Liver (tissue), 3 donors: ENCODE measurements at regions not wholly inside any gene's neighbourhood (a gene's known extent, or its start where the extent isn't known, plus 50 kb on each side); places are given as distances from the start of the nearest gene placed in this dataset.
"Not testable (repeated sequence)": the region's sequence is repeated elsewhere in the genome, so short reads cannot be mapped to it uniquely, and the experiment has no call there.

Experiments used
- GABPA ChIP-seq, 2 donors: IDR thresholded peaks in 1 of 2; conservative IDR thresholded peaks in 1 of 2; 2 replicates each; pipeline ENCODE4 v1.6.1; 2016; ENCODE audit warnings: antibody characterized with exemption in 2 of 2, mild to moderate bottlenecking in 1 of 2, moderate library complexity in 1 of 2
- REST ChIP-seq: IDR thresholded peaks from 2 replicates; pipeline ENCODE4 v1.6.1; 2016; ENCODE audit warnings: antibody characterized with exemption, mild to moderate bottlenecking
- TAF1 ChIP-seq: conservative IDR thresholded peaks from 2 replicates; pipeline ENCODE4 v1.6.1; 2016; ENCODE audit warnings: antibody characterized with exemption, mild to moderate bottlenecking
- ZBTB33 ChIP-seq: IDR thresholded peaks from 2 replicates; pipeline ENCODE4 v1.6.1; 2016; ENCODE audit warnings: antibody characterized with exemption
- TF ChIP-seq, protein P1 (sequence below): fragments of 150-350 bp; IDR thresholded peaks from 2 replicates; pipeline ENCODE4 v1.5.1; 2017; ENCODE audit warnings: improper control_type of control experiment, low read depth, low read length; ENCODE audit not compliant: missing input control
- TF ChIP-seq, protein P2 (sequence below): IDR thresholded peaks from 2 replicates; pipeline ENCODE4 v1.6.1; 2016; ENCODE audit warnings: antibody characterized with exemption
- TF ChIP-seq, protein P3 (sequence below): IDR thresholded peaks from 2 replicates; pipeline ENCODE4 v1.6.1; 2016; ENCODE audit warnings: antibody characterized with exemption
- donor health status: healthy.
- donor health status: healthy.

- not testable (repeated sequence) for TF ChIP-seq GABPA (IDR thresholded peaks at IDR 0.05 in 1 of 2, conservative IDR thresholded peaks at IDR 0.05 in 1 of 2); TAF1; ZBTB33; REST
- TF ChIP-seq, protein P1, sequence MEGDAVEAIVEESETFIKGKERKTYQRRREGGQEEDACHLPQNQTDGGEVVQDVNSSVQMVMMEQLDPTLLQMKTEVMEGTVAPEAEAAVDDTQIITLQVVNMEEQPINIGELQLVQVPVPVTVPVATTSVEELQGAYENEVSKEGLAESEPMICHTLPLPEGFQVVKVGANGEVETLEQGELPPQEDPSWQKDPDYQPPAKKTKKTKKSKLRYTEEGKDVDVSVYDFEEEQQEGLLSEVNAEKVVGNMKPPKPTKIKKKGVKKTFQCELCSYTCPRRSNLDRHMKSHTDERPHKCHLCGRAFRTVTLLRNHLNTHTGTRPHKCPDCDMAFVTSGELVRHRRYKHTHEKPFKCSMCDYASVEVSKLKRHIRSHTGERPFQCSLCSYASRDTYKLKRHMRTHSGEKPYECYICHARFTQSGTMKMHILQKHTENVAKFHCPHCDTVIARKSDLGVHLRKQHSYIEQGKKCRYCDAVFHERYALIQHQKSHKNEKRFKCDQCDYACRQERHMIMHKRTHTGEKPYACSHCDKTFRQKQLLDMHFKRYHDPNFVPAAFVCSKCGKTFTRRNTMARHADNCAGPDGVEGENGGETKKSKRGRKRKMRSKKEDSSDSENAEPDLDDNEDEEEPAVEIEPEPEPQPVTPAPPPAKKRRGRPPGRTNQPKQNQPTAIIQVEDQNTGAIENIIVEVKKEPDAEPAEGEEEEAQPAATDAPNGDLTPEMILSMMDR, result not testable (repeated sequence)
- TF ChIP-seq, protein P2, sequence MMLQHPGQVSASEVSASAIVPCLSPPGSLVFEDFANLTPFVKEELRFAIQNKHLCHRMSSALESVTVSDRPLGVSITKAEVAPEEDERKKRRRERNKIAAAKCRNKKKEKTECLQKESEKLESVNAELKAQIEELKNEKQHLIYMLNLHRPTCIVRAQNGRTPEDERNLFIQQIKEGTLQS, result not testable (repeated sequence)
- TF ChIP-seq, protein P3, sequence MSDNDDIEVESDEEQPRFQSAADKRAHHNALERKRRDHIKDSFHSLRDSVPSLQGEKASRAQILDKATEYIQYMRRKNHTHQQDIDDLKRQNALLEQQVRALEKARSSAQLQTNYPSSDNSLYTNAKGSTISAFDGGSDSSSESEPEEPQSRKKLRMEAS, result not testable (repeated sequence)
Measured at GRCh38 chr9:67109859-67110258, 117.5 kb upstream of the SPATA31A3 start.
